Smooth muscle cell (in vitro differentiated cells): ENCODE measurements at regions not wholly inside any gene's neighbourhood (a gene's known extent, or its start where the extent isn't known, plus 50 kb on each side); places are given as distances from the start of the nearest gene placed in this dataset.

ENCODE experiments used
- DNase-seq: peaks from one replicate; lab custom pipeline; 2025; ENCODE audit not compliant: unreplicated experiment; lab: John Stamatoyannopoulos, UW
- H2AFZ ChIP-seq: fragments of 200-600 bp; sonication (generic); 2 replicates; pipeline ENCODE4 v1.6.0; 2016; ENCODE audit warnings: antibody characterized with exemption, low read depth, mild to moderate bottlenecking
- H3F3A ChIP-seq: fragments of 200-600 bp; sonication (generic); 2 replicates; pipeline ENCODE4 v1.6.0; 2017; ENCODE audit warnings: antibody characterized with exemption, low read depth
- H3K27ac ChIP-seq: fragments of 200-600 bp; sonication (generic); 2 replicates; pipeline ENCODE4 v1.5.1; 2016; ENCODE audit warnings: low read depth, mild to moderate bottlenecking
- H3K27me3 ChIP-seq: fragments of 200-600 bp; sonication (generic); 2 replicates; pipeline ENCODE4 v1.6.1; 2016; ENCODE audit warnings: low read depth, mild to moderate bottlenecking
- H3K36me3 ChIP-seq: fragments of 200-600 bp; sonication (generic); 2 replicates; pipeline ENCODE4 v1.5.1; 2016; ENCODE audit warnings: low read depth
- H3K4me1 ChIP-seq: fragments of 200-600 bp; sonication (generic); 2 replicates; pipeline ENCODE4 v1.5.1; 2016; ENCODE audit warnings: low read depth
- H3K4me2 ChIP-seq: fragments of 200-600 bp; sonication (generic); 2 replicates; pipeline ENCODE4 v1.6.0; 2016; ENCODE audit warnings: mild to moderate bottlenecking
- H3K4me3 ChIP-seq: fragments of 200-600 bp; sonication (generic); 2 replicates; pipeline ENCODE4 v1.5.1; 2016; ENCODE audit warnings: mild to moderate bottlenecking
- H3K79me2 ChIP-seq: fragments of 200-600 bp; sonication (generic); 2 replicates; pipeline ENCODE4 v1.6.0; 2016; ENCODE audit warnings: low read depth, mild to moderate bottlenecking
- H3K9ac ChIP-seq: fragments of 200-600 bp; sonication (generic); 2 replicates; pipeline ENCODE4 v1.6.0; 2016; ENCODE audit warnings: low read depth
- H3K9me3 ChIP-seq: fragments of 200-600 bp; sonication (generic); replicated peaks from 2 replicates; pipeline ENCODE4 v1.5.1; 2016; ENCODE audit warnings: low read depth
- H4K20me1 ChIP-seq: fragments of 200-600 bp; sonication (generic); 2 replicates; pipeline ENCODE4 v1.6.0; 2016; ENCODE audit warnings: low read depth
- WGBS: methylation state at CpG from one replicate; pipeline ENCODE4 v1.1.7; 2016; ENCODE audit warnings: low lambda C conversion rate; 5-methylcytosine and 5-hydroxymethylcytosine counted together
- TF ChIP-seq, protein P1 (sequence below): fragments of 200-600 bp; sonication (generic); IDR thresholded peaks from 2 replicates; pipeline ENCODE4 v1.5.1; 2017; ENCODE audit warnings: borderline replicate concordance, mild to moderate bottlenecking, antibody characterized with exemption; ENCODE audit not compliant: insufficient read depth, poor library complexity, severe bottlenecking

DNA sequence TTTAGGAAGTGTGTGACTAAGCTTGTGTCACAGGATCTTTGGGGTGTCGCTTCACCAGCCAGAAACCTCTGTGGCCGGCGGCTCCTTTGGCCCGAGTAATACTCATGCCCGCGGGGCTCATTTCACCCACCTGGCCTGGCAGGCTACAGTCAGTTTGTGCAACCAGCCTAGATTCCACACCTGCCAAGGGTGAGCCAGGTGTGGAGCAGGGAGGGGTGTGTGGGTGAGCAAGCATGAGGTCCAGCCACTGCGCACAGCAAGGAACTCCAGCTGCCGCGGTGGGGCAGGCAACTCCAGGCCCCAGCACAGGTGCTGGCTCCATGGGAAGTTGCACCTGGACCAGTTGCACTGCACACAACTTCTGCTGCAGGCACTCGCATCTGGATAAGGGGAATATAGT is 462.3 kb upstream of the LRFN5 start:
- no peak overlapping the region for H2AFZ ChIP-seq
- no peaks in the 10 kb centered on the region for H3K4me1 ChIP-seq
- no peaks in the 10 kb centered on the region for H3K27me3 ChIP-seq
- H3K9ac ChIP-seq: no peak overlapping the region
- H3F3A ChIP-seq: no peaks in the 10 kb centered on the region
- over 99% methylated on average over 10 of the region's 10 CpGs for WGBS
- H3K79me2 ChIP-seq: no peaks in the 10 kb centered on the region
- H3K9me3 ChIP-seq: no peaks in the 10 kb centered on the region
- H3K27ac ChIP-seq: no peak overlapping the region
- H3K36me3 ChIP-seq: no peaks in the 10 kb centered on the region
- TF ChIP-seq, protein P1, sequence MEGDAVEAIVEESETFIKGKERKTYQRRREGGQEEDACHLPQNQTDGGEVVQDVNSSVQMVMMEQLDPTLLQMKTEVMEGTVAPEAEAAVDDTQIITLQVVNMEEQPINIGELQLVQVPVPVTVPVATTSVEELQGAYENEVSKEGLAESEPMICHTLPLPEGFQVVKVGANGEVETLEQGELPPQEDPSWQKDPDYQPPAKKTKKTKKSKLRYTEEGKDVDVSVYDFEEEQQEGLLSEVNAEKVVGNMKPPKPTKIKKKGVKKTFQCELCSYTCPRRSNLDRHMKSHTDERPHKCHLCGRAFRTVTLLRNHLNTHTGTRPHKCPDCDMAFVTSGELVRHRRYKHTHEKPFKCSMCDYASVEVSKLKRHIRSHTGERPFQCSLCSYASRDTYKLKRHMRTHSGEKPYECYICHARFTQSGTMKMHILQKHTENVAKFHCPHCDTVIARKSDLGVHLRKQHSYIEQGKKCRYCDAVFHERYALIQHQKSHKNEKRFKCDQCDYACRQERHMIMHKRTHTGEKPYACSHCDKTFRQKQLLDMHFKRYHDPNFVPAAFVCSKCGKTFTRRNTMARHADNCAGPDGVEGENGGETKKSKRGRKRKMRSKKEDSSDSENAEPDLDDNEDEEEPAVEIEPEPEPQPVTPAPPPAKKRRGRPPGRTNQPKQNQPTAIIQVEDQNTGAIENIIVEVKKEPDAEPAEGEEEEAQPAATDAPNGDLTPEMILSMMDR: no peak
- no peak for DNase-seq
- H3K4me2 ChIP-seq: no peak overlapping the region
- no peaks in the 10 kb centered on the region for H4K20me1 ChIP-seq
- H3K4me3 ChIP-seq: no peak overlapping the region

DNA sequence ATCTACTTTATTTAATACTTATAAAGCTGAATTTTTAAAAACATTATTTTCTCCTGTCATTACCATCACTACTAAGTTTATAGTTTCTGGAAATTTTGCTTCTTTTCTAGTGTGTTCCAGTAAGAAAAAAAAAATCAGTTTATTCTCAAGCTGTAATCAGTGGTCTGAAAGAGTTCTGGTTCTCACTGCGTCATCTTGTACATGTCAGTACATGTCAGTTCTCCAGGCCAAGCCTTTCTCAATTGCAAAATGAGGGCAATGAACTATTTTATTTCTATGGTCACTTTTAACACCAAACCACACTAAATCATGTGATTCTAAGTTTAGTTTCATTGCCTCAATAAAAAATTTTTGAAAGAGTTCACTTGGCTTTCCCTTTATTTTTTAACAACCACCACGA is 468.9 kb upstream of the LRFN5 start:
- no peaks in the 10 kb centered on the region for H3K36me3 ChIP-seq
- no peaks in the 10 kb centered on the region for H3K27me3 ChIP-seq
- H3K27ac ChIP-seq: peak overlapping the region; percentile 29
- H3F3A ChIP-seq: no peaks in the 10 kb centered on the region
- no peak overlapping the region for H3K4me2 ChIP-seq
- no peak overlapping the region for H2AFZ ChIP-seq
- H3K9ac ChIP-seq: no peak overlapping the region
- WGBS: 81% methylated on average over 2 of the region's 2 CpGs
- H3K4me1 ChIP-seq: no peaks in the 10 kb centered on the region
- H3K79me2 ChIP-seq: no peaks in the 10 kb centered on the region
- no peaks in the 10 kb centered on the region for H4K20me1 ChIP-seq
- TF ChIP-seq, protein P1: no peak
- H3K4me3 ChIP-seq: no peak overlapping the region
- H3K9me3 ChIP-seq: no peaks in the 10 kb centered on the region
- no peak for DNase-seq

DNA sequence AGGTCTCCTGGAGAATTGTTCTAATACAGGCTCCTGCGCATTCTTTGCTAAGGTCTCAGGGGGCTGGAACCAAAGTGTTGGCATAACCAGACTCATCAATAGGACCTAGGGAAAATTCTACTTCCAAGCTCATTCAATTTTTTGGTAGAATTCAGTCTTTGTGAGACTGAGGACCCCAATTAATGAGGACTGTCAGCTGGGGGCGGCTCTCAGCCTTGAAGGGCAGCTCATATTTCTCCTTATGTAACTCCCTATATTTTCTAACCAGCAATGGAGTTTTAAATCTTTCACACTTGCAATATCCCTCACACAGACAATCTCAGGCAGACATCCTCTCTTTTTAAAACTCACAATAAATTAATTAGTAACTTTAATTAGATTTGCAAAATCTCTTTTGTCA is 476.4 kb upstream of the LRFN5 start:
- no peak overlapping the region for H3K4me3 ChIP-seq
- TF ChIP-seq, protein P1: no peak
- no peaks in the 10 kb centered on the region for H3K4me1 ChIP-seq
- H3K36me3 ChIP-seq: no peaks in the 10 kb centered on the region
- no peak for DNase-seq
- no peak overlapping the region for H2AFZ ChIP-seq
- no peak overlapping the region for H3K27ac ChIP-seq
- no peaks in the 10 kb centered on the region for H3K9me3 ChIP-seq
- no peak overlapping the region for H3K4me2 ChIP-seq
- 57% methylated on average over 2 of the region's 2 CpGs for WGBS
- no peaks in the 10 kb centered on the region for H4K20me1 ChIP-seq
- no peaks in the 10 kb centered on the region for H3F3A ChIP-seq
- H3K9ac ChIP-seq: no peak overlapping the region
- no peaks in the 10 kb centered on the region for H3K27me3 ChIP-seq
- no peaks in the 10 kb centered on the region for H3K79me2 ChIP-seq

DNA sequence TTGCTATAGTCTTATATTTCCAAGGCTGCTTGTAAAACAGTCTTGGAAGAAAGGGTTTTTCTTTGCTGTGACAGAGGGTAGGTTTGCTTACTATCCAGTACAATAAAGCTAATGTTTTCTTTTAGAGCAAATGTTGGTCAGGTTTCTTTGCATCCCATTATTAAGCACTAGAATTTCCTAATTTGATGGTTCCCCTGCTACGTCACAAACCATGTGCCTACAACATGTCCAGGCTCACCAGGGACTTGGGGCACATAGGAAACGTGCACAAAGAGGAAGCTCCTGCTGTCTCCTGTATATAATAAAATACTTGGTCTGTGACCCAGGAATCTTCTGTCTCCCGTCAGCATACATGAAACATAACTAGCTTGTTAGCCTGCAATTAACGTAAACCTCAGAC is 486.3 kb upstream of the LRFN5 start:
- H4K20me1 ChIP-seq: no peaks in the 10 kb centered on the region
- H3K36me3 ChIP-seq: no peaks in the 10 kb centered on the region
- H3F3A ChIP-seq: no peaks in the 10 kb centered on the region
- no peak overlapping the region for H2AFZ ChIP-seq
- WGBS: 85% methylated on average over 4 of the region's 4 CpGs
- no peaks in the 10 kb centered on the region for H3K4me1 ChIP-seq
- H3K4me3 ChIP-seq: no peak overlapping the region
- H3K9me3 ChIP-seq: no peaks in the 10 kb centered on the region
- DNase-seq: no peak
- no peak overlapping the region for H3K27ac ChIP-seq
- H3K4me2 ChIP-seq: no peak overlapping the region
- no peaks in the 10 kb centered on the region for H3K79me2 ChIP-seq
- H3K9ac ChIP-seq: no peak overlapping the region
- TF ChIP-seq, protein P1: no peak
- H3K27me3 ChIP-seq: no peaks in the 10 kb centered on the region
